Chondrocyte (in vitro differentiated cells): ENCODE measurements at regions not wholly inside any gene's neighbourhood (a gene's known extent, or its start where the extent isn't known, plus 50 kb on each side); places are given as distances from the start of the nearest gene placed in this dataset.

Source experiments
- DNase-seq: peaks from one replicate; pipeline ENCODE4 v3.0.0; 2021; ENCODE audit warnings: mixed read lengths, low spot score
- H3K27ac Mint-ChIP-seq: one replicate; pipeline ENCODE4 v1.8.0; 2021; ENCODE audit warnings: mild to moderate bottlenecking, moderate library complexity, mixed read lengths; ENCODE audit not compliant: unreplicated experiment
- H3K27me3 Mint-ChIP-seq: 2 replicates; pipeline ENCODE4 v1.8.0; 2021; ENCODE audit warnings: low read depth, mixed read lengths
- H3K36me3 Mint-ChIP-seq: 2 replicates; pipeline ENCODE4 v1.8.0; 2021; ENCODE audit warnings: low read depth, mixed read lengths
- H3K4me1 Mint-ChIP-seq: 2 replicates; pipeline ENCODE4 v1.8.0; 2021; ENCODE audit warnings: low read depth, mild to moderate bottlenecking, mixed read lengths
- H3K4me3 Mint-ChIP-seq: one replicate; pipeline ENCODE4 v1.8.0; 2021; ENCODE audit warnings: mild to moderate bottlenecking, moderate library complexity, mixed read lengths; ENCODE audit not compliant: unreplicated experiment
- H3K9me3 Mint-ChIP-seq: 2 replicates; pipeline ENCODE4 v1.8.0; 2021; ENCODE audit warnings: low read depth, mixed read lengths
- CTCF ChIP-seq: fragments of 200-600 bp; sonication (generic); IDR thresholded peaks from 2 replicates; pipeline ENCODE4 v1.5.0; 2021; ENCODE audit warnings: antibody characterized with exemption, mild to moderate bottlenecking, moderate library complexity

DNA sequence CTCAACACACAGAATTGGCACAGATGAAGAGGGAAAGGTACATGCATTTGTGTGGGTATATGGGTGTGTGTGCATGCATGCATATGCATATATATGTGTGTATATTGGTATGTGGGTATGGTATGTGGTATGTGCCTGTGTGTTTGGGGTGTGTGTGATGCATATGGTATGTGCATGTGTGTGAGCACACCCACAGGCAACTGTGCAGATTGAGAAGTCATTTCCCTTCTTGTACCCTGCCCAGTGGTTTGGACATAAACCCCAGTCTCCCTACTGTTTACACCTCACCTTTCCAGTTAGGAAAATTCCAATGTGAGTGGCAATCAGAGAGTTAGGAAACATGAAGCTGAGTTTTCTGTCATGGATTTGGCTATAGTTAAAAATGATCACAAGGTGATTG, 178.0 kb downstream of the NXNL2 start:
- Mint-ChIP-seq H3K36me3 (no peaks in the 10 kb centered on the region), H3K4me3 (no peak overlapping the region), H3K4me1 (no peaks in the 10 kb centered on the region), H3K27ac (no peak overlapping the region), H3K27me3 (peaks cover 4% of the 10 kb centered on the region), H3K9me3 (peaks cover 8% of the 10 kb centered on the region)
- DNase-seq = no peak
- no peak for TF ChIP-seq CTCF

GRCh38 chr9:88716596-88717290, 181.8 kb downstream of the NXNL2 start:
- Mint-ChIP-seq H3K9me3 (peaks cover 8% of the 10 kb centered on the region), H3K27ac (no peak overlapping the region), H3K4me3 (no peak overlapping the region), H3K4me1 (no peaks in the 10 kb centered on the region), H3K27me3 (peaks cover 12% of the 10 kb centered on the region), H3K36me3 (no peaks in the 10 kb centered on the region)
- TF ChIP-seq CTCF = no peak
- no peak for DNase-seq

- H3K27me3 Mint-ChIP-seq = peaks cover 18% of the 10 kb centered on the region
- no peak overlapping the region for H3K27ac Mint-ChIP-seq
- no peak overlapping the region for H3K4me3 Mint-ChIP-seq
- DNase-seq = no peak
- no peaks in the 10 kb centered on the region for H3K4me1 Mint-ChIP-seq
- no peak for TF ChIP-seq CTCF
- no peaks in the 10 kb centered on the region for H3K9me3 Mint-ChIP-seq
- H3K36me3 Mint-ChIP-seq = no peaks in the 10 kb centered on the region
These were observed 186.0 kb downstream of the NXNL2 start for GRCh38 chr9:88721025-88721424.

GRCh38 chr9:88721495-88722279, 186.7 kb downstream of the NXNL2 start:
- no peaks in the 10 kb centered on the region for H3K36me3 Mint-ChIP-seq
- H3K27me3 Mint-ChIP-seq = peaks cover 18% of the 10 kb centered on the region

More at GRCh38 chr9:88721495-88722279, 186.7 kb downstream of the NXNL2 start:
- no peak for TF ChIP-seq CTCF
- no peaks in the 10 kb centered on the region for H3K4me1 Mint-ChIP-seq
- no peak overlapping the region for H3K27ac Mint-ChIP-seq
- H3K4me3 Mint-ChIP-seq = no peak overlapping the region
- no peak for DNase-seq
- H3K9me3 Mint-ChIP-seq = no peaks in the 10 kb centered on the region
